Non-pigmented ciliary epithelial cell (primary cell): ENCODE measurements at regions not wholly inside any gene's neighbourhood (a gene's known extent, or its start where the extent isn't known, plus 50 kb on each side); places are given as distances from the start of the nearest gene placed in this dataset.

Experiments used
- DNase-seq: peaks from one replicate; pipeline ENCODE4 v3.0.0-alpha.2; 2010; ENCODE audit warnings: low read depth

DNA sequence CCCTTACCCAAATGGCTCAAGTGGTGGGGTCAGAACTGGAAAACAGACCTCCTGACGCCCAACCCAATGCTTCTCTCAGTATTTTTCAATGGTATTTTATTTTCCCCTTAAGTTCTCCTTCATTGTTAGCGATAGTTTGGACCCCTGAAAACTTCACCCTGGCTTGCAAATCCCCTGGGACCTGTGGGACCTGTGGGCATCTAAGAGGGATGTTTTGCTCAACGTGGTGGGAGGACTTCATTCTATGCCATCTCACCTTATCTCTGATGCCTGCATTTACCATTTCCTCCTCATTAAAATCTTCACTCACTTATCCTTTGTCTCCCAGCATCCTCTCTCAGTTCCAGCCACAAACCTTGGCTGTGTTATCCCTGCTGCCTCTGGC, 59.4 kb upstream of the GZMB start:
- DNase-seq: no peak

DNA sequence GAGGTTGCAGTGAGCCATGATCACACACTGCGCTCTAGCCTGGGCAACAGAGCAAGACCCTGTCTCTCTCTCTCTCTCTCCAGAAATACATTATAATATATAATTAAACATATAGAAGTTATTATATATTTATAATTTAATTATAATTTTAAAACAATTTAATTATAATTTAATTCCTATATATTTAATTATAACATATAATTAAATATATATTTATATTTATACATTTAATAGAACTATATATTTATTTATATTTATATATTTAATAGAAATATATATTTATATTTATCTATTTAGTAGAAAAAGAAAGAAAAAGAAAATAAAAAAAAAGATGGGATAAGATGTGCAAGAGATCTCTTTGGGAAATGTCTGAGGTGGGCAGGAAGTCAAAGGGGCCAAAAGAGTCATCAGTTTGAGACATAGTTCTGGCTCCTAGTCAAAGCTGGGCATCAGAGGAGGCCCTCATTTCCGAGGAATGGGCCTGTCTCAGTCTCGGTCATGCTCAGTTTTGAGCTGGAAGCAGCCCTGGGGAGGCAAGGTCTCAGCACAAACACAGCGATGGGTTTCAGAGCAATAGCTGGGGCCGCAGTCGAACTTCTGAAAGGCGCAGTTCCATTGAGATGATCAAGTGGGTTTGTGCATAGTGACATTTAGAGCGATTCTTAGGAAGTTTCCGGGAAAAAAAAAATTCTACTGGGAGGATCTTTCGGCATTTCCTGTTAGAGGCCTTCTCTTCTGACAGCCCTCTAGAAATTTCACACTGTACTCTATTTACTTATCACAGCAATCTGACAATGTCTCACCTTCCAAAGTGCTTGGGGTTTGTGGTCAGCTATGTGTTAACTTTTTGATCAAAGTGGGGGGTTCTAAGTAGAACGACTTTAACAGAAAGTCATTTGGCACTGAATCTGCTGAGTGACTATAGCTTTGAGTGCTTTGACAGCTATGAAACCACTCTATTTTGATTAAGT, 58.7 kb upstream of the GZMB start:
- no peak for DNase-seq

DNA sequence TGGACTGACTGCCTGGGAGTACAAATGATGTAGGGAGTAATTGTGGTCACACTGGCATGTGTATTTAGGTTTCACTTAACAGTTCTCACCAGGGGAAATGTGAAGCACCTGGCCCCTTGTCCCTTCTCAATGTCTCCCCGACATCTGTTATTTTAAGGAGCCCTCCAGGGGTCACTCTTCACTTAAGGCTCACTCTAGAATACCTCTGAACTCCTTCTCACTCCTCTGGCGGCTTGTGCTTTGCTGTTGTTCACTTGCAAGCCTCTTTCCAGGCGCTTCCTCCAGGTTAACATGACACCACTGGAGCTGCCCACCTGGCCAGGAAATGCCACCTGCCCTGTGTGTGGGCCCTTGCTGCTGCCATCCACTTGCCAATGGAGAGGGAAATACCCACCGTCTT, 56.5 kb upstream of the GZMB start:
- no peak for DNase-seq

- no peak for DNase-seq
Measured at GRCh38 chr14:24688030-24688658, 54.2 kb upstream of the GZMB start.
